ENCODE measurements at regions not wholly inside any gene's neighbourhood (a gene's known extent, or its start where the extent isn't known, plus 50 kb on each side); places are given as distances from the start of the nearest gene placed in this dataset.

DNA sequence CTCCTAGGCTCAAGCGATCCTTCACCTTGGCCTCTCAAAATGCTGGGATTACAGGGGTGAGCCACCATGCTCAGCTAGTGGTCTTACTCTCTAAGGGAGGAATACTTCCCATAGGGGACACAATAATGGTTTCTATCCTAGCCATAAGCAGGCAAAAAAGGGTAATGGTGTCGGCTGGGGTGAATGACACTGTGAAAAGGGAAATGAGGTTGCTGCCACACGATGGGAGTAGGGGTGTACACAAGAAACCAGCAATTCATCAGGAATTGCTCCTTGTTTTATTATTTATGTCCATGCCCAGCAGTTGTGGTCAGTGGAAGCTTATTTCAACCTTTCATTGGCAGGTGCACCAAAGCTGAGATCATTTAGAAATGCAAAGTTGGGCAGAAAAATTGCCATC is 70.3 kb upstream of the ZFR start (continued):
- TF ChIP-seq, protein P1, sequence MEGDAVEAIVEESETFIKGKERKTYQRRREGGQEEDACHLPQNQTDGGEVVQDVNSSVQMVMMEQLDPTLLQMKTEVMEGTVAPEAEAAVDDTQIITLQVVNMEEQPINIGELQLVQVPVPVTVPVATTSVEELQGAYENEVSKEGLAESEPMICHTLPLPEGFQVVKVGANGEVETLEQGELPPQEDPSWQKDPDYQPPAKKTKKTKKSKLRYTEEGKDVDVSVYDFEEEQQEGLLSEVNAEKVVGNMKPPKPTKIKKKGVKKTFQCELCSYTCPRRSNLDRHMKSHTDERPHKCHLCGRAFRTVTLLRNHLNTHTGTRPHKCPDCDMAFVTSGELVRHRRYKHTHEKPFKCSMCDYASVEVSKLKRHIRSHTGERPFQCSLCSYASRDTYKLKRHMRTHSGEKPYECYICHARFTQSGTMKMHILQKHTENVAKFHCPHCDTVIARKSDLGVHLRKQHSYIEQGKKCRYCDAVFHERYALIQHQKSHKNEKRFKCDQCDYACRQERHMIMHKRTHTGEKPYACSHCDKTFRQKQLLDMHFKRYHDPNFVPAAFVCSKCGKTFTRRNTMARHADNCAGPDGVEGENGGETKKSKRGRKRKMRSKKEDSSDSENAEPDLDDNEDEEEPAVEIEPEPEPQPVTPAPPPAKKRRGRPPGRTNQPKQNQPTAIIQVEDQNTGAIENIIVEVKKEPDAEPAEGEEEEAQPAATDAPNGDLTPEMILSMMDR (IDR thresholded peaks at IDR 0.05; ENCODE audit: control extremely low read depth in 1 of 3, insufficient read depth in 1 of 3, low read depth in 1 of 3, low read length in 3 of 3) = no peak
